Smooth muscle cell of the brain vasculature (primary cell): ENCODE measurements at regions not wholly inside any gene's neighbourhood (a gene's known extent, or its start where the extent isn't known, plus 50 kb on each side); places are given as distances from the start of the nearest gene placed in this dataset.

ENCODE experiments used
- DNase-seq: peaks from one replicate; pipeline ENCODE4 v3.0.0-alpha.2; 2012; ENCODE audit warnings: low read depth, low spot score

- no peak for DNase-seq
These were observed 94.2 kb downstream of the BANF2 start for GRCh38 chr20:17793986-17794385.

- no peak for DNase-seq
These were observed 90.5 kb downstream of the BANF2 start for GRCh38 chr20:17790296-17790695.

DNA sequence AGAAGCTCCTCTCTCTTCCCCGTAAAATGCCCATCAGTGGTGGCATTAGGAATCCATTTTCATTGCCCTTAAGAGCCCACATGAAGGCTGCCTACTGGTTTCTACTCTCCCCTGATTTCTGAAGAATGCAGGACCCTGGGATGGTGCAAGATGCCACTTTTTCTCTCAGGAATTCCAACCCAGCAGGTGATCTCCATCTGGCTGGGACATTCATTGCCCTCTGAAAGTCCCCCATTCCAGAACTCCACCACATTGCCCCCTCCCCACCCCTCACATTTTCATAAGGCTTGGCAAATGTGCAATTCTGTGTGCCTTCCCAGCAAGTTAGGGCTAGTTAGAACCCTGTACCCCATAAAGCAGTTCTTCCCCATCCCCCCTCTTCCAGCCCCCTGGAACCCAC is 88.0 kb downstream of the BANF2 start:
- no peak for DNase-seq

DNA sequence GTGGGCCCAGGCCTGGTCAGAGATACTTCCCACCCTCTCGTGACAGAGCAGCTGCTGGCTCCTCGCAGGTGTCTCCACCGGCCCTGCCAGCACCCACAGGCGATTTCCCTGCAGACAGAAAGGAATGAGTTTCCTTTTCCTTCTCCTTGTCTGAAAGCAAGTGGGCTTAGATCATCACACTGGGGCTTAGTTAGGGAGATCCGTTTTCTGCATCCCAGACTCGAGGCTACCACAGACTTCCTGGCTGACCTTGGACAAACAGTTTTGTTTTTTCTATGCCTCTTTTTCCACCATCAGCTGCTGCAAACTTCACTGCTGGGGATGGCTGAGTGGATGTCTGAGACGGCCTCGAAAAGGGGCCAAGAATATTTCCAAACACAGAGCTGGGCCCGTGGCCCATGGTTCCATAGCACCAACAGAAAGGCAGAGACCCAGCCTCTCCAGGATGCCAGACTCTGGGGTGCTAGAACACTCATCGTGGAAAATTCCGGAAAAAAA is 86.5 kb downstream of the BANF2 start:
- no peak for DNase-seq
